HG03135 (cell line): ENCODE measurements at regions not wholly inside any gene's neighbourhood (a gene's known extent, or its start where the extent isn't known, plus 50 kb on each side); places are given as distances from the start of the nearest gene placed in this dataset.

Experiments
- ATAC-seq: cut with Tn5 transposase; IDR thresholded peaks from one replicate; pipeline ENCODE4 v1.9.1; 2021; ENCODE audit warnings: mild to moderate bottlenecking, moderate library complexity; ENCODE audit not compliant: unreplicated experiment

DNA sequence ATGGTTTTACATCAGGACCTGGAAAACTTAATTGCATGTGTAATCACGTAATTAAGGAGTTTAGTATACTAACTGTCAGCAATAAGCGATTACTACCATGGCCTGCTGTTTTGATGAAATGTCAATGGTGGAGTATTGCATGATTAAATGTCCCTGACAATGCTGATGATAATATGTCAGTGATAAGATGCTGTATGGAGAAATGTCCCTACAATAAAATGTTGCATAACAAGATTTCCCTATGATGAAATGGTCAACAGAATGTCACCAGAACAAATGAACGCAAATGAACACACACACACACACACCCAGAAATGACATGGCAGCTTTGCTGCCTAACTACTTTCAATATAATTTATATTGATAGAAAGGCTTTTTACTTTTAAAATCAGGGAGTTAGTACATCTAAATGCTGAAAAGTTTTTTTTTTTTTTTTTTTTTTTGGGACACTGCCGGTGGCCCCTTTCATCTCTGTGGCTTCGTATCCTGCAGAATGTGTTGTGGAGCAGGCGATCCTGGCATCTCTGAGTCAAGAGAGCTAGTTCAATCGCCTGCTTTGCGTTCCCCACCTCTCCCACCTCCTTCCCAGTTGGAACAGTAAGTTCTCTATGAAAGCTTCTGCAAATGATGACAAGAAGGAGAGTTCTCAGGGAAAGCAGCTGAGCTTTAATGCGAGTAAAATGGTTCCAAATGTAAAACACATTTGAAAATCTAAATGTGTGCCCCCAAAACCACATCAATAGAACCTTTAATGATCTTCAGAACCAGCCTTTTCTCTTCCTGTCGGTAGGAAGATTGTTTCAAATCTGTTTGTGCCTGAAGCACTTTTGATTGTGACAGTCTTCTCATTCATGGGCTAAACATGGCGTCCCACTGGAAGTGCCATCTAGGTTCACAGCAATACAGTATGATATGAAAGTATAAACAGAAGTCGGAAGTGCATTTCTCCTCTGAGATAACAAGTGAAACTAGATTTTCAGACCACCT is 170.1 kb upstream of the GBE1 start:
- ATAC-seq, result no peak

DNA sequence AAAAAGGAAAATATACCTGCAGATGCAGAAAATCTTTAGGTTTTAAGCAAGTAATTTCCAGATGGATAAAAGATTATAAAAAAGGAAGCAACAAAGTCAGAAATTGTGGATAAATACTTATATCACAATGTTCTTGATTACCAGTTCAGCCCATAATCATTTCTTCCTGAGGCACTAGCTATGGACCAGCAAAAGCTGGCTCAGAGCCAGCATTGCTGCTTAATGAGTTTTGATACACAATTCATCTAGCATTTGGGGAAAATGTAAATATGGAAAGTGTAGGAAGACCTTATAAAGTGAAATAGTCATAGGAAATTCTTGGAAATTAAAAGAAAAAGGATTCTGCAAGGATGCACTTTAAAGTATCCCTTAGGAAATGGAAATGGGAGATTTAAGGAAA is 168.3 kb upstream of the GBE1 start:
- no peak for ATAC-seq

DNA sequence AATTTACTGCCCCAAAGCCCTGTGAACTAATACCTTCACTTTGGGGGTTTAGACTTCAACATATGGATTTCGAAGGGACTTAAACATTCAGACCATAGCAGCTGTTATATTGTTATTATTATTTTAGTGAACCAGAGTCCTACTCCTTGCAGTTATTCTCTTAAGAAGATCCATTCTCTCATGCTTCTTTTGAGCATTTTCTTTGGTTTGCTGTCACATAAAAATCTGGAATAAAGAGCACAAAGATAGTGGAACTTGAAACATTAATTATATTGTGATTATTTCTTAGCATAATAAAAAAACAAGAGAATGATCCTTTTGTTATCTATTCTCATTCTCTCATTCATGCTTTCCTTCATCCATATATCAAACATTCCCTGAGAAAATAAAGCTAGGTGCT is 166.4 kb upstream of the GBE1 start:
- no peak for ATAC-seq

DNA sequence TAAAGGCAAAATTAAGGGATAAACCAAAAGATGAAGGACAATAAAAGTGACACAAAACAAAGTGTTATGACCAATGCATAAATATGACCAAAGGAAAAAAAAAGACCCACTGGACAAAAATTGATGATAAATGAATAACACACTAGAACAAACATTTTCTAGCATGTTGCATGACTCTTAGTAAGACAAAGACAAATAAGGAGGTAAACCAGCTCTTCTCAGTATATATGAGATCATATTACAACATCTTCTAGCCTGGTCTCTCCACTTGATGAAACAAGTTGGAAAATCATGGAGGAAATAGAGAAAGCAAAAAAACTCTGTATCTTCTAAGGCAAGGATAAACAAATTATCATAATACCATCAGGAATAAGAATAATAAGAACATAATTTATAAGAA is 163.9 kb upstream of the GBE1 start:
- no peak for ATAC-seq

DNA sequence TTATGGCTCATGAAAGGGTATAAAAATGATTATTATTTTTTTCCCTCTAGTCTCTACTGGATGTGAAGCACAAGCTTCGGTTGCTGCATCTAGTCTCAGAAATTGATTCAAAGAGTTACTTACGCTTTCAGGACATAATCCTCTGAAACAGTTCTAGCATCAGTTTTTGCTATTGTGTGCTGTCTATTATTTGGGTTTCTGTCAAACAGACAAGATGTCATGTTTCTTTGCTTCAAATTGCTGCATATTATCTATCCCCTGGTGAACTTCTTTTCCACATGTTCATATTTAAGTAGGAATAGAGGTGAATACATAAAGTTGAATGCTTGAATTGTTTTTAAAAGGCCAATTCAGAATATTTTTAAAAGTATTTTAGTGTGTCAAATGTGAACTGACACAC is 161.6 kb upstream of the GBE1 start:
- no peak for ATAC-seq

DNA sequence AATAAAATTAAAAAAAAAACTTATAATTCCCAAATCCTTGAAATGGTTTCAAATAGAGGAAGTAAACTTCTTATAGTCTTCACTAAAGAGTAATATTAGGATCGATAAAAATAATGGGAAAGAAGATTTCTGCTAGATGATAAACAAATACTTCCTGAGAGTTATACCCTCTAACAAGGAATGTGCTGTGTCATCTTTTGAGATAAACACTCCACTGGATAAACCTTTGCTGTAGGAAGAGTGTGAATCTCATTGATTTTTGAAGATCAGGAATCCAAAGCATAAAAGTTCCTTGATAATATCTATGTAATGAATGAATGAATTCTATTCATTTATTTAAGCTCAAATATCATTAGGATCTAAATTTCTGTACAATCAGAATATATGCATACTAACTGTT is 161.0 kb upstream of the GBE1 start:
- no peak for ATAC-seq

DNA sequence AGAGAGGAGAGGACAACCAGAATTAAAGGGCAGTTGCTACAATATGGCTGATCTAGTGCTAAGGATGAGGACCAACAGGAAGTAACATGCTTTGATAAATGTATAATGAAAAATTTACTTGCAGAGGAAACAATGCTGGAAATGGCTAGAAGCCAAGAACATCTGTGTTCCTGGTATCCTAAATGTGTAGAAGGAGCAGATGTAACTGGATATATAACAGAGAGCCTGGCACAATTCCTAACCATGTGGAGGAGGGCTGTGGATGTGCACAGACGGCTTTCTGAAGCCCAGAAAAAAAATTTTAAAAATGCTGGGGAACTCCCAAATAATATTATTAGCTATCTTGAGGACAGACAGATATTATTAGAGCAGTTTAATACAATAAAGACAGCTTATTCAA is 159.4 kb upstream of the GBE1 start:
- no peak for ATAC-seq

DNA sequence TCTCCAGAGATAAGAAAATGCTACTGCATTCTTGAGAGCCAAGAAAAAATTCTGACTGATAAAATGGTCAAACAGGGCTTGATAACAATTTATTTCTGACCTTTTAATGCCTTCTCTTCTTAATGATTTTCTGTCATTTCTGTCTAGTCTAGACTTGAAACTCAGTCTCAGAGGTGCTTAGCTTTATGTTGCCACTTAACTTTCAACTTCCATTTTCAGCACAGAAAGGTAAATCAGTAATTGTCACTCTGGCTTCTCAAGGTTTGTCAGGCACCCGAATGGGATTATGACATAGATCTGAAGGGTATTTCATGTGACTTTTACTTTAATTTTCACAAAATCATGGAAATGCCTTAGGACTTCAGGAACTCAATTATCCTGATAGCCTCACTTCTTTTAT is 155.4 kb upstream of the GBE1 start:
- no peak for ATAC-seq

DNA sequence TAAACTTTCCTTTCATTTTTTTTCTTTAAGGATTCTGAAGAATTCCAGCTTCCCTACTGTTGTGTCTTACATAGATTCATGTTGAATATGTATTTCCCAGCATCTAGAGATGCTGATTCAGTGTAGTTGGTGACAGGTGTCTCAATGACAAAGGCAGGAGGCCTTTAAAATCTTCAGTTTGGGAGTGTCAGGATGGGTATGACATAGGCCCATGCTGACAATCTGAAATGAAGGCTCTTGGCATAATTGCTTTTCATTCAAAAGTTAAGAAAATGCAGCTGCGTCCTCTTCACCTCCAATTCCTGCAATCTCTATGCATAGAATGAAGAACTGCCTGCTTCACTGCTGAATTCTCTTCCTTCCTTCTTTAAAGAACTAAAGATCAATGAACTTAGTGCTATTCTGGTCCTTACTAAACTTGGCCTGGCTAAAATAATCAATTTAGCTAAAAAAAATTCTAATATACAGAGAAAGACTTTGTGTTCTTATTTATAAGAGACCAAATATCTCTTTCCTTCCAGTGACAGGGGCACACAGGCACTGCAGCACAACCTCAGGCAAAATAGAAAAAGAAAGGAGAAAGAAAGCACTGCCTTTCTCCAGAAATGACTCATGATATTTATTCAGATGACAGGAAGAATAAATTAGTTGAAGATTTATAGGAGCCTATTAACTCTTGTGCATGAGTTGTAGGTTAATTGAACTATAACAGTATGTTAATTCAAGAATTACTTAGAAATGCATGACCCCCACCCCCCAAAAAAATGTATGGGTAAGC is 152.6 kb upstream of the GBE1 start:
- ATAC-seq, result no peak

DNA sequence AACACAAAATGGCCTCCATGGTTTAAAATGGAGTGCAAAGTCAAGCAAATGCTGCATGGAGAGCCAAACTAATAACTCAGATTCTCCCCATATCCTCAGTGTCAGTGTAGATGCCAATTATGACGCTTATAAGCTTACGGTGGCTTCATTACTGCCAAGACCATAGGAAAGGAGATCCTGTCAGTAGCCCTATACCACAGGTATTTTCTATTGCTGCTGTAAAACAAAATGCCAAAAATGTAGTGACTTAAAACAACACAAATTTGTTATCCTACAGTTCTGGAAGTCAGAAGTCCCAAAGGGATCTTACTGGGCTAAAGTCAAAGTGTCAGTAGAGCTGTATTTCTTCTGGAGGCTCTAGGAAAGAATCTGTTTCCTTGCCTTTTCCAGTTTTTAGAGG is 149.8 kb upstream of the GBE1 start:
- no peak for ATAC-seq

DNA sequence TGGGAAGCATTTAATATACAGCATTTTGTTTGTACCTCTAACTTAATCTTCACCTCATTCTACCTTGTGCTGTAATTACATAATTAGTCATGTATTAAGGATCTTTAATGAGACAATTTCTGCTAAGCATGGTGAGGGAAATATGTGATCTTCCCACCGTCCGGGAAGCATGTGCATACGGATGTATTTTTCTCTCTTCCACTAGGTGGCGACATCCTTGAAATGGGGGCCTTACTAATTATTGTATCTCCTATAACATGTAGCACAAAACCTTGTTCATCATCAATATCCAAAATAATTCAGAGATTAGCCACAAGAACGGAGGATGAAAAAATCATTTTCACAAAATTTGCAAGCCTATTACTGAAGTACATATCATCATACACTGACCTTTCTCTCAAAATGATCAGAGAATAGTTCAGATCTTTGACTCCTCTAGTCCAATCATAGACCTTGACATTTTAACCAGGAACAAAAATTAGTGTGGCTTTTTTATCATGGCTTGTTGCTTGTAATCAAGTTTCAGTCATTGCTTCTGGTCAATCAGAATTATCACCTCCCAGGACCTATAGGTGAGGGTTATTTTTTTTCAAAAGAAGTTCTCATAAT is 148.9 kb upstream of the GBE1 start:
- peak; percentile 75 for ATAC-seq

DNA sequence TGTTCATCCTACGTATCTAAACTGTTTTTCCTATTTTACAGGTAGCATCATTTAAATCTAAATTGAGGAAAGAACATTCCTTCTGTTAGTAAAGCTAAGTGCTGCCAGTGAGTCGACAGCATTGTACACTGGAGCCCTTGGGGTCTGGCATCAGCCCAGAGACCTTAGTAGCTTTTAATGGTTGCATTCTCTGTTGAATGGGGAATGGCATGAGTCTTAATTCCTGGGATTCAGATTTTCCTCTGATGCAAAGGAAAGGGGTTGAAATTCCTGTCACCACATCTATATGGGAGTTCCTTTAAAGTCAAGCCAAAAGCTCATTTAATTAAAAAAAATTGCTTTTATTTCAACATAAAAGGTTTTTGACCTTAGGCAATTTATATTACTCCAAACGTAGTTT is 148.4 kb upstream of the GBE1 start:
- no peak for ATAC-seq

DNA sequence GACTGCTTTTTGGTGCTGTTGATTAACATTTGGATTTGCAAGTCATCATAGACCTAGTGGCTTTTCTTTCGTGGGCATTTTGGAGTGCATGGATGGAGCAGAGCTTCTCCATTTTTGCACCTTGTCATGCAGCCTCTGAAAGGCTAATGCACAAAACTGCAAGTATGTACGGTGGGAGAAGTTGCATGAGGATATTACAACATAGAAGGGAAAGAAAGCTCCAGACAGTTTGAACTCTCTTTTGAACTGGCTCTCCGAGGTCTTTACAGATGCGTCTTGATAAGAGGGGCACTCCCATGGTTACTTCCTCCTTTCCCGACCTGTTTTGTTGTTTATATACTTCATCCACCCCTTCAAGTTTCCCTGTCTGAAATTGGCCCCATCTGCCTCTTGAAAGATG is 147.1 kb upstream of the GBE1 start:
- ATAC-seq, result no peak

DNA sequence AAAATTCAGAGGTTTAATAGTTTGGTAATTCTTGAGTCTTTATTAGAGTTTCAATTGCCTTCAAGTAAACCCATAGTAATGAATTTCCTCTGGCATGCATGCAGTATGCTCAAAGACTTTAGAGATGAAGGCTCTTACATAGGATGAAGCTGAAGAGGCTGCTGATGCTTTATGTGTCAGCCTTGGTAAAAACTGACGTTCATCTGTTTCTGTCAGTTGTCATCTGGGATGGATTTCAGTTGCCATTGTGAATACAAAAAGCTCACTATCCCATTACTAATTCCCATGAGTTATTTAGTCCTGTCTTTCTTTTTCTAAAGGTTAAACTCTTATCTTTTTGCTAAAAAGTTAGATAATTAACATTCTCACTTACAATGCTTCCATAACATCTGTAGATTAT is 136.9 kb upstream of the GBE1 start:
- ATAC-seq, result no peak

DNA sequence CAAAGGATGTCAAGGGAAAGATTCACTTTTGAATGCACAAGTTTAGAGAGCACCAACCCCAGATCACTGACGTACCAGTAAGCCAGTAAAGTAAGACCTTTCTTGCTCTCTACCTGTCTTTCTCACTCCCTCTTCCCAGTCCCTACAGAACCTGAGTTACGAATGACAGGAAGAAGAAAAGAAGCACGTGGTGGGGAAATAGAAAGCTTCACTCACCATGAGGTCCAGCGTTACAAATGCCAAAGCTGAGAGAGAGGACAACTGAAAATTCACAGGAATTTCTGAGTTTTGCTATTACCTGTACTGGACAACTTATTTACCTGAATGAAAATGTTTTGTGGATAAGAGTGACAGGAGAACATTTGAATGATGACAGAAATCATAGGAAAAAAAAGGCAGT is 133.2 kb upstream of the GBE1 start:
- ATAC-seq, result no peak

DNA sequence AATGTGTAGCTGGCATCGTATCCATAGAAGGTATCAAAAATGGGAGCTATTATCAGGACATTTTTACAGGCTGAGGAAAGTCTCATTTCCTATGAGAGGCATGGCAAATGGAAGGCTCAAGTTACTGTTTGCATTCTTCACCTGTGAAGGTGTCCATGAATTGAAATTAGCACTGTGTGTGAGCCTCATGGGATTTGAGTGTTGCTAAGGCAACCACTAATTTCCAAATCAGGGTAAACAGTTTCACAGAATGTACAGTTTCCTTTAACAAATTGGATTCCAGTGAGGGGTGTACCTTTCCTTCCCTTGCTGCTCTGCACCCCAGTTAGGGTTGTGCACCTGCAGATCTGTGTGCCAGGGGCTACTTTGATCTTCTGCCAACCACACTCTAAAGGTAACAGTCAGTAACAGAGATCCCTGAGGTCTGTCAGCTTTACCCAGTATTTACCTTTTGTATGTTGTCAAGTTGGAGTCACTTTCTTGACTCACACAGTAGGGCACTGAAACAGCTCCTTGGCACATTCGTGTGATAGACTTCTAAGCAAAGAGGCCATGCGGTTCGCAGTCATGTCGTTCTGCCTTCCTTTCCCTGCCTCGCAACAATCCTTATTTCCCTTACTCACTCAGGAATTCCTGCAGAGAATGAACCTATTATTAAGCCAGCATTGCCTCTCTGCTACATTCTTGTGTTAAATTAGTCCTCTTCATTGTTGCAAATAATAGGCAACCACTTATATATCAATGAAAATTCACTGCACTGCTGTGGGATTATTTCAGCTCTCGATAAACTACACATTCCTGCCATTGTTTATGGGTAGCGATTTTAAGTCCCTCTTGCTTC is 129.8 kb upstream of the GBE1 start:
- no peak for ATAC-seq

DNA sequence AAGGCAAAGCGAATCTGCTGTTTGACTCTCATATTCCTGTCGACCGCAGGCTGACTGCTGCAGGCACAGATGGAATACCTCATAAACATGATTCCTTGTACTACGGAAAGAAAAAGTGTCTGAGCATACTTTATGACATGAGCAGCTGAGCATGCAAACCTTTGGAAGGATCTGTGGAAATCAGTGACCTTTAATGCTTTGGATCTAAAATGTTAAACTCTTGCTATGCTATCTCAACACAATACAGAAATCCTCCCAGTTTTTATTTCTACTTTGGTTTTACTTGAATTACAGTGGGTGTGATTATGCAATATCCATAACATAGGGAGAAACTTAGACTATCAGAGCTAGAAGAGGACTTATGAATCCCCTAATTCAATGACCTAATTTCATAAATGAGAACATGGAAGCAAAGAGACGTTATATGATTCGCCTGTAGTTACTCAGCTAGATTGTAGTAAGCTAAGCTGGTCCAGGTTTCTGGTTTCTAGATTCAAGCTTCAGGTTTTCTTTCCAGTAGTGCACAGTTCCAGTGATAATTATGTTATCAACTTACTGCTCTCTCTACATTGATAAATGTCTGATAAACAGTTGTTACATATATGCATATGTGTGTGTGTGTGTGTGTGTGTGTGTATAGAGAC is 127.6 kb upstream of the GBE1 start:
- no peak for ATAC-seq

DNA sequence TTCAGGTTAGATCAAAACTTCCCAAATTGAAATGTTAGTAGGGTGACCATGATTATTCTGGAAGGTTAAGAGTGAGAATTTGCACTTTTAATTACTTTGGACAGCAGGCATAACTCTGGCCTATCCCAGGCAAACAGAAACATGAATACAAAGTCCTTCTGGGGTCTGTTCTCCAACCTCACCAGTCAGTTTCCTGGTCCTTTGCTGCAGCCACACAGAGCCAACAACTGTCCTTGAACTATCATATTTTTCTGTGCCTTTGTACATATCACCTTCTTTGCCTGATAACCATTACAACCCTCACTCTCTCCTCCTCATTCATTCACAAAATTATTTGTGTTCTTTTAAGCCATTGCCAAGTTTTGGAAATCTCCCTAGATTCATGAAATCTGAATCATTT is 126.0 kb upstream of the GBE1 start:
- no peak for ATAC-seq

DNA sequence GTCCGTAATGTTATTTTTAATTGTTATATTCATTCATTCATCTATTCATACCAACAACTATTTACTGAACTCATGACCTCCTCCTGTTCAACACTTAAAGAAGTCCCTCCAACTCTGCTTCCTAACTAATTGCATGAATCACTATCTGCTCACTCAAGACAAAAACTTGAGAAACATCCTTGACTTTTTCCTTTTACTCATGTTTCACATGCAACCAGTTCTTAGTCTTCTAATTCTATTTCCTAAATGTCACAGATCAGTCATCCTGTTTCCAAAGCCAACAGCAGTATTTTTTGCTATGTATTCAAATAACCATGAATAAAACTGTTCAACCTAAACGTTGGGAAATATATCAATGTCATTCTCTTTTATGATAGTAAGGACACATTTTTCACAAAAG is 124.6 kb upstream of the GBE1 start:
- no peak for ATAC-seq

DNA sequence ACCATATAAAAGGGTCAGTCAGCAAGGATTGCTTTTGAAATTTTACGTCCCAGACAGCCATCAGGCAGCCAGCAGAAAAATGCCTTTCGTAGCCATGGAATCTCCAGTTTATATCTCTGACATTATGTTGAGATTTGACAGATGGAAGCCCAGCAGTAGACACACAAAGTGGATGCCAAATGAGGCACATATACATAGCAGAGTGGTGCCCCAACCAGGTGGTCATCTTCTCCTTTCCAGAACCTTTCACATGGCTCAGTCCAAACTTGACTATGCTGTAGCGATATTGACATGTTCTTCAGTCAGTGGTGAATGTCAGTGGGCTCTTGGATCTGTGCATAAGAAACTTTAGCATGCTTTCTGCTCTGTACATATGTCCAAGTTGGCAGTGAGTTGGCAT is 123.3 kb upstream of the GBE1 start:
- ATAC-seq, result no peak
